NT2/D1 (cell line): ENCODE measurements at regions not wholly inside any gene's neighbourhood (a gene's known extent, or its start where the extent isn't known, plus 50 kb on each side); places are given as distances from the start of the nearest gene placed in this dataset.
"Not testable (repeated sequence)": the region's sequence is repeated elsewhere in the genome, so short reads cannot be mapped to it uniquely, and the experiment has no call there.

Experiments used
- DNase-seq: peaks from one replicate; pipeline ENCODE4 v3.0.0-alpha.2; 2011; ENCODE audit warnings: low read depth, low spot score
- H3K27me3 ChIP-seq: 2 replicates; pipeline ENCODE4 v1.6.0; 2011; ENCODE audit warnings: mild to moderate bottlenecking; ENCODE audit not compliant: insufficient read length, insufficient read depth
- H3K36me3 ChIP-seq: 2 replicates; pipeline ENCODE4 v1.6.1; 2011; ENCODE audit warnings: mild to moderate bottlenecking, low read length, mixed read lengths; ENCODE audit not compliant: insufficient read depth, insufficient read length
- H3K4me1 ChIP-seq: 2 replicates; pipeline ENCODE4 v1.5.1; 2011; ENCODE audit not compliant: insufficient read depth, insufficient read length
- H3K4me3 ChIP-seq: 2 replicates; pipeline ENCODE4 v1.5.1; 2011; ENCODE audit warnings: low read depth; ENCODE audit not compliant: insufficient read length
- H3K9ac ChIP-seq: 2 replicates; pipeline ENCODE4 v1.6.0; 2011; ENCODE audit warnings: low read depth; ENCODE audit not compliant: insufficient read length
- H3K9me3 ChIP-seq: 2 replicates; pipeline ENCODE4 v1.5.1; 2011; ENCODE audit warnings: mild to moderate bottlenecking, low read length; ENCODE audit not compliant: insufficient read depth
- SUZ12 ChIP-seq: IDR thresholded peaks from 2 replicates; pipeline ENCODE4 v1.6.1; 2011; ENCODE audit not compliant: insufficient read length, insufficient read depth; ENCODE audit errors: extremely low read depth
- YY1 ChIP-seq: IDR thresholded peaks from 2 replicates; pipeline ENCODE4 v1.6.1; 2011; ENCODE audit not compliant: insufficient read length, insufficient read depth
- ZNF274 ChIP-seq: IDR thresholded peaks from 2 replicates; pipeline ENCODE4 v1.6.1; 2011; ENCODE audit warnings: mild to moderate bottlenecking, low read depth, low read length

DNA sequence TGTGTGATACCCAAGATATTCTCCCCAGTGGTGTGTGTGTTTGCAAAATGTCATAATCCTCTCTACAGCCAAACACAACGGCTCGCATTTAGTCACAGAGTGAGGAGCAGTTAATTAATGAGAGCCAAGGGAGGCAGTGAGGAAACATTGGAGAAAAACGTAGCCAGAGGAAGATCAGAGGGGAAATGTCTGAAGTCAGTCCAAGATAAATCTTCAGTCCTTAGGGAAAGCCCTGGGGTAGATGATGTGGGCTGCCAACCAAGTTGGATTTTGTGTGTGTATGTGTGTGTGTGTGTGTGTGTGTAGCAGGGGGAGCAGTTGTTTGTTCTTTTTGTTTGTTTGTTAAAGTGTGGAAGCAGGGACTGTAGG is 201.0 kb upstream of the PTBP2 start:
- no peaks in the 10 kb centered on the region for H3K27me3 ChIP-seq
- H3K4me1 ChIP-seq, result no peaks in the 10 kb centered on the region
- no peaks in the 10 kb centered on the region for H3K36me3 ChIP-seq
- TF ChIP-seq YY1, result no peak
- no peak for TF ChIP-seq SUZ12
- no peak for TF ChIP-seq ZNF274
- no peak overlapping the region for H3K4me3 ChIP-seq
- no peaks in the 10 kb centered on the region for H3K9me3 ChIP-seq
- H3K9ac ChIP-seq, result no peak overlapping the region
- no peak for DNase-seq

DNA sequence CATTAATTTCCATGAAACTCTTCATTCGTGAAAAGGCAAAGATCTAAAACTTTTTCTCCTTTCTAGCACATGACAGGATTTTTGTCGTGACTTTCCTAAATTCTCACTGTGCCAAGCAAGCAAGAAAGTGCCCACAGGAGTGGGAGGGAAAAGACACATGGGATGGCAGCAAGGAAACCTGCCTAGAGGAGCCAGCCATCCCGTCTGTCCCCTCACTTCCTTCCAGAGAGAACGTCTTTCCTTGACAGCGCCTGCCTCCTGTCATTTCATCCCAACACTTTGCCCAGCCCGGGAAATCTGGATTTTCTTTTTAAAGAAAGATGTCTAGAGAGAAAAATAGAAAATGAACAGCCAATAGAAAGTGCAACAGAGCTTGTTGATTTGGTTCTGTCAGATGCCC is 200.6 kb upstream of the PTBP2 start:
- Histone ChIP-seq H3K9ac (no peak overlapping the region), H3K9me3 (no peaks in the 10 kb centered on the region), H3K27me3 (no peaks in the 10 kb centered on the region), H3K4me1 (no peaks in the 10 kb centered on the region), H3K4me3 (no peak overlapping the region), H3K36me3 (no peaks in the 10 kb centered on the region)
- TF ChIP-seq YY1 (no peak), SUZ12 (no peak), ZNF274 (no peak)
- DNase-seq, result no peak

DNA sequence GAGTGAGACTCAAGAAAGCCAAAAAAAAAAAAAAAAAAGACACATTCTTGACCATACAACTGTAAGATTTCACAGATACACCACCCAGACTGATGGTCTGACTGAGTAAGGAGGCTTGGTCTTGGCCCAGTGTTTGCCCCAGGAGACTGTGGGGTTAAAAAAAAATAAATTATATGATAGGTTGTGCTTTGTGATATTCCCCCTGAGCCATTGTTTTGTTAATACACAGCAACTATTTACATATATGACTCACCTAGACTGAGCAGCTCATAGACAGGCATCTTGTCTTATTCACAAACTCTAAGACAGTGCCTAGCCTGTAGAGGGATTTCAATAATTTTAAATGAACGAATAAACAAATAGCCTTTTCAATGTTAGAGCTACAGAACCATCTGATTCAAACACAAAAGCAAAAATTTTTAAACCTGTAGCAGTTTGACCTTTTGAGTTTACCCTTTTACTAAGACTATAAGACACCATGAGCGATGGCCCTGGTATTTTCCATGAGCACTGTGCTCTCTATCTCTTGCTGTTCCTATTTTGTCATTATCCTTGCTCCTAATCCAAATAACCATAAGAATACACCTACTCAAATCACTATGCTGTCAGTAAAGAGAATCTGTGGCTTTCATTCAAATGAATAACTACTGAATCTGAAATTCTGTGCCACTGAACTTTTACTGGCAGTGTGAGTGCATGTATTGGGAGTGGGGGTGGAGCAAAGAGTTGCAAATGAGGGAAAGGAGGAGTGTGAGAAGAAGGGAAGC is 199.4 kb upstream of the PTBP2 start:
- peak; percentile 57 for DNase-seq
- no peaks in the 10 kb centered on the region for H3K9me3 ChIP-seq
- TF ChIP-seq ZNF274, result no peak
- TF ChIP-seq SUZ12, result no peak
- TF ChIP-seq YY1, result no peak
- H3K36me3 ChIP-seq, result no peaks in the 10 kb centered on the region
- H3K4me1 ChIP-seq, result no peaks in the 10 kb centered on the region
- no peaks in the 10 kb centered on the region for H3K27me3 ChIP-seq
- no peak overlapping the region for H3K9ac ChIP-seq
- no peak overlapping the region for H3K4me3 ChIP-seq

DNA sequence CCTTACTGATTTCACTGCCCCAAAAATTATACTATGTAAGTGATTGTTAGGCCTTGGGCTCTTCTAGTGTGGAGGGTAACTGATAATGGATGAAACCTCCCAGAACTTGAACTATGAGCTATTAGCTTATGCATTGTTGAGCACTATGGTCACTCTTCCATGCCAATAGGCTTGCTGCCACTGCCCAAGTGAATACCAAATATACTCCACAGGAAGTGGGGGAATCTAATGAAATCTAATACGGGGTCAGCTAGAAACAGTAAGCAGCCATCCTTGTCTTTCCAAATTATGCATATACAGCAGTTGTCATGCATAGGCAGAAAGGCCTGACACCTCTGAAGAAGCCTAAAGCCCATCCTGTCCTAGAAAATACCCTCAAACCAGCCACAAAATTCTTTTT is 198.7 kb upstream of the PTBP2 start:
- TF ChIP-seq ZNF274 (no peak), YY1 (no peak), SUZ12 (no peak)
- no peaks in the 10 kb centered on the region for H3K9me3 ChIP-seq
- H3K36me3 ChIP-seq, result no peaks in the 10 kb centered on the region
- H3K27me3 ChIP-seq, result no peaks in the 10 kb centered on the region
- H3K4me3 ChIP-seq, result no peak overlapping the region
- H3K9ac ChIP-seq, result no peak overlapping the region
- H3K4me1 ChIP-seq, result no peaks in the 10 kb centered on the region
- DNase-seq, result no peak

DNA sequence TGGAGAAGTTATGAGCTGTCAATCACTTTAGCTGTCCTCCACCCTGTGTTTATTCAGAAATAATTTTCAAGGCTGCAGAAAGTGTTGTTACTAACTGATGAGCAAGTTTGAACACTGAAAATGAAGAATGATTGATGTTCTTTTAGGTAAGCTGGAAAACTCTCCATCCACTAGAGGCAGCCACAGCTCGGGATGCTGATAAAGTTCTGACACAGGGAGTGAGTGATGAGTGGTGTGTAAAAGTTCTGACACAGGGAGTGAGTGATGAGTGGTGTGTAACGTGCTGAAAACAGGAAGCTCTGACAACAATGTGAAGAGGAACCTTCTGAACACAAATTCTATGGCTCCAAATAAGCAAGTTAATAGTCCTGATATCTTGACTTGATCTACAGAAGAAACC is 197.5 kb upstream of the PTBP2 start:
- Histone ChIP-seq H3K36me3 (no peaks in the 10 kb centered on the region), H3K27me3 (no peaks in the 10 kb centered on the region), H3K9me3 (peaks cover 7% of the 10 kb centered on the region; the same call in 1 of the 2 replicates), H3K4me1 (no peaks in the 10 kb centered on the region), H3K4me3 (no peak overlapping the region), H3K9ac (no peak overlapping the region)
- TF ChIP-seq ZNF274 (no peak), YY1 (no peak), SUZ12 (no peak)
- no peak for DNase-seq

DNA sequence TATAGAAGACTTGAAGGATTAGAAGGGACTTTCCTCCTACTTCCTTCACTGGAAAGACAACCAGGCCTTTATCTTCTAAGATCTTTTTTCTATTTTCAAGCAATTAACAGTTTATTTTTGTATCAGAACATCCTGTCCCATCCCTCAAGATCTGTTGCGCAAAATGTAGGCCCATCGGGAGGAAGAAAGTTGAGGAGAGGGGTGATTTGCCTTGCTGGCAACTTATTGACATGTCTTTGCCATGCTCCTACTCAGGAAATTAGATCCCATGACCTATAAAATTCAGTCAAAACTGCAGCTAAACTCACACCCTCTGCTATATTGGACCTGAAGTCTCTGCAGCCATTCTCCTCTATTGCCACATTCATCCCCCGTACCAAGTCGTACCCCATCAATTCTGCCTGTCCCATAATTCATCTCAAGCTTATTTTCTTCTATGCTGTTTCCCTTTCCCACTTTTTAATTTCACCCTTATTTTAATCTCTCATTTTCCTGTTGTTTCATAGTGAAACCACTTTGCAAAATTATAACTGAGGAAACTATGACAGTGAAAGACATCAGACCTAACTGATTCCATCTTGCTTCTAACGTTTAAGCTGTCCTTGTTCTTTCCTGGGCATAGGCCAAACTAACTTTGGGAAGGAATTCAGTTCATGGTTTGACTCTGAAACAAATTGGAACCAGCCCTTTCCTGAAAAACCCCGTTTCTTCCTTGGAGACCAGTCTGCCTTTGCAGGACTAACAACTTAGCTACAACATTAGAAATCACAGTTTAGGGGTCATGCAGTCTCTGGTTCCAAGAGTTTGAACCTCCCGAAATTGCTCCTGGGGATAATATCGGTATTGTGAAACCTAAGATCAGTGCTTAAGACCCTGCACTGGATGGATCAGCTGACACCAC is 195.7 kb upstream of the PTBP2 start:
- no peak overlapping the region for H3K4me3 ChIP-seq
- TF ChIP-seq SUZ12 (no peak), ZNF274 (no peak)
- DNase-seq, result no peak
- peaks cover 10% of the 10 kb centered on the region; the same call in 1 of the 2 replicates for H3K9me3 ChIP-seq
- no peak overlapping the region for H3K9ac ChIP-seq
- H3K27me3 ChIP-seq, result no peaks in the 10 kb centered on the region
- no peaks in the 10 kb centered on the region for H3K4me1 ChIP-seq
- no peaks in the 10 kb centered on the region for H3K36me3 ChIP-seq

DNA sequence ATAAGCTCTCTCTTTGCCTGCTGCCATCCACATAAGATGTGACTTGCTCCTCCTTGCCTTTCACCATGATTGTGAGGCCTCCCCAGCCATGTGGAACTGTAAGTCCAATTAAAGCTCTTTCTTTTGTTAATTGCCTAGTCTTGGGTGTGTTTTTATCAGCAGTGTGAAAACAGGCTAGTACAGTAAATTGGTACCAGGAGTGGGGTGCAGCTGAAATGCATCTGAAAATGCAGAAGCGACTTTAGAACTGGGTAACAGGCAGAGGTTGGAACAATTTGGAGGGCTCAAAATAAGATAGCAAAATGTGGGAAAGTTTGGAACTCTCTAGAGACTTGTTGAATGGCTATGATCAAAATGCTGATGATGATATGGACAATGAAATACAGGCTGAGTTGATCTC is 192.9 kb upstream of the PTBP2 start:
- H3K9ac ChIP-seq, H3K27me3 ChIP-seq, DNase-seq, H3K4me1 ChIP-seq, H3K36me3 ChIP-seq, H3K9me3 ChIP-seq, H3K4me3 ChIP-seq: not testable (repeated sequence)

DNA sequence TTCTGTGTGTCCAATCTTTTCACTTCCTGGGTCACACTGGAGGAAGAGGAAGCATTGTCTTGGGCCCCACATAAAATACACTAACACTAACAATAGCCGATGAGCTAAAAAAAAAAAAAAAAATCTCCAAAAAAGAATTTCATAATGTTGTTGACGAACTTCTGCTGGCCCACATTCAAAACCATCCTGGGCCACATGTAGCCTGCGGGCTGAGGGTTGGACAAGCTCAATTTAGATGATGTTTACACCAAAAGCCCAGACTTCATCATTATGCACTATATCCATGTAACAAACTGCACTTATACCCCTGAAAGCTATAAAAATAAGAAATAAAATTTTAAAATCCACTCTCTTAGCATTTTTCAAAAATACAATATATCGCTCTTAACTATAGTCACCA is 187.8 kb upstream of the PTBP2 start:
- Histone ChIP-seq H3K9ac (no peak overlapping the region), H3K36me3 (no peaks in the 10 kb centered on the region), H3K27me3 (no peaks in the 10 kb centered on the region), H3K4me3 (no peak overlapping the region), H3K9me3 (peaks cover 3% of the 10 kb centered on the region; the same call in 1 of the 2 replicates), H3K4me1 (no peaks in the 10 kb centered on the region)
- DNase-seq, result no peak
- TF ChIP-seq SUZ12 (no peak), ZNF274 (no peak), YY1 (no peak)
